GM21528 (cell line): ENCODE measurements at regions not wholly inside any gene's neighbourhood (a gene's known extent, or its start where the extent isn't known, plus 50 kb on each side); places are given as distances from the start of the nearest gene placed in this dataset.

Experiments
- ATAC-seq: cut with Tn5 transposase; IDR thresholded peaks from one replicate; pipeline ENCODE4 v1.9.1; 2021; ENCODE audit warnings: mild to moderate bottlenecking, moderate library complexity; ENCODE audit not compliant: unreplicated experiment, low FRiP score

- no peak for ATAC-seq
Observed at GRCh38 chr12:84607170-84607819, 305.3 kb downstream of the SLC6A15 start.

- ATAC-seq = no peak
Observed at GRCh38 chr12:84605983-84606382, 306.6 kb downstream of the SLC6A15 start.

GRCh38 chr12:84604551-84604950 is 308.0 kb downstream of the SLC6A15 start:
- no peak for ATAC-seq

GRCh38 chr12:84603484-84604248 is 308.9 kb downstream of the SLC6A15 start:
- ATAC-seq = no peak

- no peak for ATAC-seq
Observed at GRCh38 chr12:84601483-84601882, 311.1 kb downstream of the SLC6A15 start.

- ATAC-seq = no peak
Observed at GRCh38 chr12:84599539-84599938, 313.1 kb downstream of the SLC6A15 start.

- no peak for ATAC-seq
Observed at GRCh38 chr12:84596266-84596665, 316.3 kb downstream of the SLC6A15 start.

GRCh38 chr12:84594157-84594556 is 318.4 kb downstream of the SLC6A15 start:
- no peak for ATAC-seq

GRCh38 chr12:84585776-84586395 is 326.7 kb downstream of the SLC6A15 start:
- no peak for ATAC-seq

- ATAC-seq = no peak
Observed at GRCh38 chr12:84572196-84572595, 340.4 kb downstream of the SLC6A15 start.

GRCh38 chr12:84562331-84562730 is 350.3 kb downstream of the SLC6A15 start:
- ATAC-seq = no peak

GRCh38 chr12:84561351-84561750 is 351.2 kb downstream of the SLC6A15 start:
- no peak for ATAC-seq

- ATAC-seq = no peak
Observed at GRCh38 chr12:84554199-84554723, 358.3 kb downstream of the SLC6A15 start.

GRCh38 chr12:84553331-84554117 is 359.1 kb downstream of the SLC6A15 start:
- ATAC-seq = no peak

GRCh38 chr12:84551373-84551772 is 361.2 kb downstream of the SLC6A15 start:
- ATAC-seq = no peak

- no peak for ATAC-seq
Observed at GRCh38 chr12:84550518-84550917, 362.1 kb downstream of the SLC6A15 start.

GRCh38 chr12:84542289-84542688 is 370.3 kb downstream of the SLC6A15 start:
- ATAC-seq = no peak

- no peak for ATAC-seq
Observed at GRCh38 chr12:84537666-84538065, 374.9 kb downstream of the SLC6A15 start.

GRCh38 chr12:84512751-84513150 is 399.8 kb downstream of the SLC6A15 start:
- no peak for ATAC-seq

- ATAC-seq = no peak
Observed at GRCh38 chr12:84508851-84509260, 403.7 kb downstream of the SLC6A15 start.
